ENCODE measurements at regions not wholly inside any gene's neighbourhood (a gene's known extent, or its start where the extent isn't known, plus 50 kb on each side); places are given as distances from the start of the nearest gene placed in this dataset.
"Not testable (repeated sequence)": the region's sequence is repeated elsewhere in the genome, so short reads cannot be mapped to it uniquely, and the experiment has no call there.

GRCh38 chr2:194822097-194822496 is 834.9 kb upstream of the SLC39A10 start:
- H3K27me3 ChIP-seq = no peaks in the 10 kb centered on the region
- no peaks in the 10 kb centered on the region for H3K4me1 ChIP-seq
- WGBS, 2 donors = 0% methylated on average over 1 of the region's 1 CpG
- intact Hi-C loops (cut with DNase I) = no loop called here
- FAIRE-seq (no peak), ATAC-seq (no peak), DNase-seq (no peak)
- no peak overlapping the region for H3K4me3 ChIP-seq
- no peak overlapping the region for H3K27ac ChIP-seq
- no peak for TF ChIP-seq CTCF (IDR thresholded peaks at IDR 0.05)
- no peaks in the 10 kb centered on the region for H3K9me3 ChIP-seq
- no peaks in the 10 kb centered on the region for H3K36me3 ChIP-seq

- Histone ChIP-seq H3K9me3 (no peaks in the 10 kb centered on the region), H3K4me1 (no peaks in the 10 kb centered on the region), H3K27me3 (no peaks in the 10 kb centered on the region), H3K4me3 (no peak overlapping the region), H3K36me3 (no peaks in the 10 kb centered on the region), H3K27ac (no peak overlapping the region)
- no peak for FAIRE-seq
- no peak for DNase-seq
- TF ChIP-seq CTCF (IDR thresholded peaks at IDR 0.05) = no peak
- no peak for ATAC-seq
- intact Hi-C loops (cut with DNase I) = no loop called here
Measured at GRCh38 chr2:194819367-194819766, 837.7 kb upstream of the SLC39A10 start.

- H3K27me3 ChIP-seq = no peaks in the 10 kb centered on the region
- no peak overlapping the region for H3K27ac ChIP-seq
- intact Hi-C loops (cut with DNase I) = no loop called here
- ATAC-seq (no peak), FAIRE-seq (no peak), DNase-seq (no peak)
- no peaks in the 10 kb centered on the region for H3K9me3 ChIP-seq
- H3K36me3 ChIP-seq = no peaks in the 10 kb centered on the region
- H3K4me1 ChIP-seq = no peaks in the 10 kb centered on the region
- TF ChIP-seq CTCF (IDR thresholded peaks at IDR 0.05) = no peak
- H3K4me3 ChIP-seq = no peak overlapping the region
Measured at GRCh38 chr2:194815475-194815874, 841.6 kb upstream of the SLC39A10 start.

- 21 to 24% methylated on average over 1 of the region's 1 CpG for WGBS, 2 donors
- no peak overlapping the region for H3K27ac ChIP-seq
- H3K27me3 ChIP-seq = no peaks in the 10 kb centered on the region
- no peaks in the 10 kb centered on the region for H3K9me3 ChIP-seq
- intact Hi-C loops (cut with DNase I) = no loop called here
- no peak for FAIRE-seq
- ATAC-seq = no peak
- no peaks in the 10 kb centered on the region for H3K36me3 ChIP-seq
- no peak overlapping the region for H3K4me3 ChIP-seq
- no peak for DNase-seq
- H3K4me1 ChIP-seq = no peaks in the 10 kb centered on the region
- TF ChIP-seq CTCF (IDR thresholded peaks at IDR 0.05) = no peak
Measured at GRCh38 chr2:194802589-194802988, 854.4 kb upstream of the SLC39A10 start.

- H3K36me3 ChIP-seq; H3K4me3 ChIP-seq; H3K27ac ChIP-seq; FAIRE-seq; H3K27me3 ChIP-seq; H3K4me1 ChIP-seq; DNase-seq; H3K9me3 ChIP-seq; intact Hi-C loops (cut with DNase I); ATAC-seq: not testable (repeated sequence)
- WGBS, 2 donors = 75% methylated on average over 2 of the region's 2 CpGs
Measured at GRCh38 chr2:194787071-194787470, 870.0 kb upstream of the SLC39A10 start.

GRCh38 chr2:194771394-194771793 is 885.6 kb upstream of the SLC39A10 start:
- H3K36me3 ChIP-seq; H3K4me3 ChIP-seq; FAIRE-seq; H3K9me3 ChIP-seq; H3K27me3 ChIP-seq; ATAC-seq; intact Hi-C loops (cut with DNase I); H3K27ac ChIP-seq; DNase-seq; H3K4me1 ChIP-seq: not testable (repeated sequence)
- 48 to 68% methylated on average over 2 of the region's 2 CpGs for WGBS, 2 donors
